ENCODE measurements at regions not wholly inside any gene's neighbourhood (a gene's known extent, or its start where the extent isn't known, plus 50 kb on each side); places are given as distances from the start of the nearest gene placed in this dataset.

GRCh38 chr17:56648321-56648720, 54.8 kb downstream of the NOG start:
- no peak for DNase-seq (ENCODE audit: low spot score)

DNA sequence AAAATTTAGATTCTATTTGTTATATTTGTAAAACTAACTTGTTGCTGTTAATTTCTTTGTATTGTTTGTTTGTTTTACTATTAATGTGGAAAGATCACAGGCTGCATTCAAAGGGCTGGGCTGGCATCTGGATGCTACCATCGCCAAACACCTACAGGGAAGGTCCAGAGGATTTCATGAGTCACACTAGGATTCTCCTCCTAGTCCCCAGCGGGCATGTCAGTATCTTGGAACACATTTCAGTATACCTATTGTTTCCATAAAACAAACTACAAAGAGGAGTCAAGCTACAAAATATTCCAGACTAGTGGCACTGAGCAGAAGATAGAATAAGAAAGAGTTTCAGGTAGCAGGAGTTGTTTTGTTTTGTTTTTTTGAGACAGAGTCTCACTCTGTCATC, 55.3 kb downstream of the NOG start:
- no peak for DNase-seq (ENCODE audit: low spot score)

DNA sequence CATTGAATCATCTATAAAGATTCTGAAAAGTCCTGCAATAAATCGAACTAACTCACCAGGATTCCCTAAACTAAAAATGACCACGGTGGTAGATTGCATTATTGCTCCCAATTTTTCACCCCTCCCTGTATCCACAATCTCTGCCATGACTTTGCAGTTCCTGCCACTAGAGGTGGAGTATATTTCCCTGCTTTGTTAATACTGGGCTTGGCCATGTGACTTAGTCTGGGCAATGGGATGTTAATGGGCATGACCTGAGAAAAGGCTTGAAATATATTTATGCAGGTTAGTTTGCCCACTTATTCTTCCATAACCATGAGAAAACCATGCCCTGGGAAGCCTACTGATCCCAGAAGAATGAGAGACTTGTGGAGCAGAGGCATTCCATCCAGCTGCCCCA, 59.1 kb downstream of the NOG start:
- DNase-seq (ENCODE audit: low spot score) = no peak

GRCh38 chr17:56653877-56654276, 60.4 kb downstream of the NOG start:
- DNase-seq (ENCODE audit: low spot score) = peak; percentile 79

DNA sequence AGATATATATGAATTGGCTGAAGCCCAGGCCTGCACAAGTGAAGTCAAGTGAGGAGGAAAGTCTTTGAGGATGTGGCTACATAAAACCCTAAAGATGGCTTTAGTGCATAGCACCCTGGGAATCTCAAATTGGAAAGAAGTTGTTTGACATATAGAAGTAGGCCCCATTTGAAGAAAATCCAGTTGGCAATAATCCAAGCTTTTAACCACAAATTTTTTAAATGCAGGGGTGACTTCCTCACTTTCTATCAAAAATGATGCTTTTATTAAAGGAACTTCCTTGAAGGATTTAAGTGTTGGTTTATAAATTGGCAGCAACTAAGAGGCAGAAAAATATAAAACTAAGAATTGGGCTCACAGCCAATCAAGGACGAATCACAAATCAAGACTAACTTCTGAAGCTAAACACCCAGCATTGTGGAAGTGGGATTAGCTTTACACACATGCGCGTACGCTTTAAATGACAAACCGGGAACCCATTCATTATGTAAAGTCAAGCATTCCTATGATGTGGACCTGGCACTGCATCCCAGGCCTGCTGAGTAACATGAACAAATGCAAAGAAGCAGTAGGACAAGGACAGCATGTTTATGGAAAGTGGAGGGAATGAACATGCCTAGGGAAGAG, 63.3 kb downstream of the NOG start:
- DNase-seq (ENCODE audit: low spot score) = no peak

DNA sequence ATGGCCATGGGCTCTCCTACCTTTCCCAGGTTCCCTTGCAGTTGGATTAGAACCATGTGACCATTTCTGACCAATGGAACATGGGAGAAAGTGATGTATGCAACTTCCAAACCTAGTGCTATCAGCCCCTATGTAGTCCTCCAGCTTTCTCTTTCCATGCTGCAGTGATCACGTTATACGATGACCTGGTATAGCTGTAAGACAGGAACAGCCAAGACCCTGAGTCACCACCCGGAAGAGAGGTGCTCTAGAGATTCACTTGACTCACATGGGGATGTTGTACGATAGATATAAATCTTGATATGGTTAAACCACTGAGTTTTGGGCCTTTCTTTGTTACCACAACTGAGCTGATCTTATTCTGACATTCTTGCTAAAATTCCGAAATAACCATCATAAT, 65.1 kb downstream of the NOG start:
- no peak for DNase-seq (ENCODE audit: low spot score)

DNA sequence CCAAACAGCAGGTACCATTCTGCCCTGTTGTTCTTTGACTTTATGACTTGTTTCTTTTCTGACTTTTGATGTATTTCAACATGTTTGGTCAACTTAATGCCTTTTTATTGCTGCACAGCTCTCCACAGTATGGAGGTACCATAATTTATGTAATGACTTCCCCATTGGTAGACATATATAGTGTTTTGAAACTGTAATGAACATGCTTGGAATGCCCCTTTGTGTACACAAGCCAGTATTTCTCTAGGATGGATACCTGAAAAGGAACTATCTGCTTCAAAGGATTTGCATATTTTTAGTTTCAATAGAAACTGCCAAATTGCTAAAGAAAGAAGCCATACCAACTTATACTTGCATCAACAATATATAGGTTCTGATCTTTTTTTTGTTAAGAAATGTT, 66.1 kb downstream of the NOG start:
- DNase-seq (ENCODE audit: low spot score) = no peak

DNA sequence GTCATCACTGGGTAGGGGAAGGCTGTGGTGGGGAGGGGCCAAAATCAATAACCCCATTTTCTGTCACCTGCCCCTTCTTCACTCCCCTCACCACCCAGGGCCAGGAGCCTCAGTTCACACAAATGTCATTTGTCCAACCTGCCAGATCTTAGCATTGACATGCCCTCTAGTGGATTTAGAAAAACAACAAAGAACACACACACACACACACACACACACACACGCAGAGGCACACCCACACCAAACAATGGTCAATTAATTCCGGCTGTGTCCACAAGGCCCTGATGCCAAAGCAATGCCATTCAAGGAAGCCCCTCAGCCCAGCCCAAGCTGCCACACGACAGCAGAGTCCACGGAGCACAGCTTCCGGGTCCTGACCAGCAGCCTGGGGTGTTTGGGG, 68.4 kb downstream of the NOG start:
- DNase-seq (ENCODE audit: low spot score) = no peak

DNA sequence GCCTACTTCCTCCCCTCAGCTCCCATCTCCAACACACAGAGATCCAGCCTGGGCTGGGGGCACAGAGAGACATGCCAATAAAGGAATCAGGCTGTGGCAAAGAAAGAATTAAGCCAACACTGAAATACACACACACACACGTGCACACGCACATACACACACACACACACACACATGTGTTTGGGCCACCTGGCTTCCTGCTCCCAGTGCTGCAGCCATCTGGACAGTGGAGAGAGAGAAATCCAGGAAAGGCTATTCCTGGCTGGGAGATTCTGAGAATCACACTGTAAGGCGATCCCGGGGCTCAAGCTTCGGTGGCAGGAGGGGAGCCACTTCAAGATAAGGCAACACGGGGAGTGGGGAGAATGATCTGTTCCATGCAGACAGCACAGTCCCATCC, 72.4 kb downstream of the NOG start:
- no peak for DNase-seq (ENCODE audit: low spot score)

GRCh38 chr17:56667925-56668458, 74.5 kb downstream of the NOG start:
- DNase-seq (ENCODE audit: low spot score) = no peak

DNA sequence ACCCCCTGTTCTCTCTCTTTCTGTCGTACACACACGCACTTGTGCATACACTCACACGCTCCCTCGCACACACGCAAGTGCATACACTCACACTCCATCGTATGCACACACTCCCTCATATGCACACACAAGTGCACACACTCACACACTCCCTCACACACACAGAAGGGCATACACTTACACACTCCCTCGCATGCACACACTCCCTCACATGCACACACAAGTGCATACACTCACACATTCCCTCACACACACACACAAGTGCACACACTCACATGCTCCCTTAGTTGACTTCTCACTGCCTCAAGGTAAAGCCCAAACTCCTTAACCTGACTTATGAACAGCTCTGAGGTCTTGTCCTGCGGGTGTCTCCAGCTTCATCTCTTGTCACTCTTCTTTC, 78.7 kb downstream of the NOG start:
- no peak for DNase-seq (ENCODE audit: low spot score)

DNA sequence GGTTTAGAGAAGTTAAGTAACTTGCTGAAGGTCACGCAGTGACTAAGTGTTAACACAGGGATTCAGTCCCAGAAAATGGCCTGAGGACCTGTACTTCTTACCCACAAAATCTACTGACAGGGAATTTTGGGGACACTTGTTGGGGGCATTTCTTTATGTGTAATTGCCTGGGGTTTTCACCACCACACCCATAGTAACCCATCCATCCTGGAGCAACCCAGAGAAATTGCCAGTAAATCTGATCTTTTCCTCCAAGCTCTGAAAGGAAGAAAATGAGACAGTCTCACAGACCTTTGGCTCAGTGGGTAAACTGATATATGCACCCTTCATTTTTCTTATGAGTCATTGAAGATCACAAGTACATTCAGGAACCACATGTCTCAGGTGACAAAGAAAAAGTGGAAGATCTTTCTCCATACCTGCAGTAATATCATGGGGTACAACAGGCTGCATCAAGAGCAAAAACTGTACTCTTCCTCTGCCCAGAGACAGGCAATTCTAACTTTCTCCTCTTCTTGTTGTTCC, 81.0 kb downstream of the NOG start:
- no peak for DNase-seq (ENCODE audit: low spot score)

DNA sequence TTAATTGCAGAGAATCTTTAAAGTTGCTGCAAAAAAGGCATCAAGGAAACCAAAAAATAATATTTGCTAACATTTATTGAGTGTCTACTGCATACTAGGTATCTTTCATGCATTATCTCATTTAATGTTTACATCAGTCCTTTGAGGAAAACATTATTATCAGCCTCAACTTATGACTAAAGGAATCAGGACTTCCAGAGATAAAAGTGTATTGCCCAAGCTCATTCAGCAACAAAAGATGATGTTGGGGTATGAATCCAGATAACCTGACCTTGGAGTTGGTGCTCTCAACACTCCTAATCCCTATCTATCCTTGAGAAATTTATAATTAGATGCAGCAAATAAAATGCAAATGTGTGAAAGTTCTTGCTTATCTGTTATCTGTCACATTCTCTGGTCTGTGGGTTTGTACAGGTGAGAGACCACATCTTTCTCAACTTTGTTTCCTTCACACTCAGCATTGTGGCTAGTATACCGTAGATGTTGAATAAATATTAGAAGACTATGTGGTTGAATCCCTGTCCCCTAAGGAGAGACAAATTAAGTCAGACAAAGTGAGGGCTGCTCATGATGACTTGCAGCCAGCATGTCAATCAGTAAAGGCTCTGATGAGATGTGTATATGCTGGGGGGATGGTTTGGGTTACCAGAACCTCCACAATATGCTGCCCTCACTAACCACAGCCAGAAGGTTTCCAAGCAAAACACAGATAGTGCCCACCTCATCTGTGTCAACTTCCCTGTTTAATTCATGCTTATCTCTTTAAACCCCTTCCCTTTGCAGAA, 82.6 kb downstream of the NOG start:
- DNase-seq (ENCODE audit: low spot score) = no peak

DNA sequence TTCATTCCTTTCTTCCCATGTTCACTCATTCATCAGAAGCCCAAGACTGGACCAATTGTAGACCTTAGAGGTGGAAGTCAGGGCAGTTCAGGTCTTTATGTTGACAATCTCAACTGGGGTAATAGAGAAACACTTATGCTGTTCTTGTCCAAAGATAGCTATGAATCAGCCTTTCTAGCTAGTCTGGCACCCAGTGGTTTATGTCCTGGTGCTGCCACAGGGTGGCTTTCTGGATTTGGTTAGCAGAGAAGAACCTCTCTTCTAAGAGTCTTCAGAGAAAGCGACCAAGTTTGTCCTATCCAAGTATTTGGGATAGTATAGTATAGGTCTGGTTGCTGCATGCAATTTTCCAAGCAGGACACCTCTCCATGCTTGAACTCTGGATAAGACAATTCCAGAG, 83.3 kb downstream of the NOG start:
- DNase-seq (ENCODE audit: low spot score) = no peak

DNA sequence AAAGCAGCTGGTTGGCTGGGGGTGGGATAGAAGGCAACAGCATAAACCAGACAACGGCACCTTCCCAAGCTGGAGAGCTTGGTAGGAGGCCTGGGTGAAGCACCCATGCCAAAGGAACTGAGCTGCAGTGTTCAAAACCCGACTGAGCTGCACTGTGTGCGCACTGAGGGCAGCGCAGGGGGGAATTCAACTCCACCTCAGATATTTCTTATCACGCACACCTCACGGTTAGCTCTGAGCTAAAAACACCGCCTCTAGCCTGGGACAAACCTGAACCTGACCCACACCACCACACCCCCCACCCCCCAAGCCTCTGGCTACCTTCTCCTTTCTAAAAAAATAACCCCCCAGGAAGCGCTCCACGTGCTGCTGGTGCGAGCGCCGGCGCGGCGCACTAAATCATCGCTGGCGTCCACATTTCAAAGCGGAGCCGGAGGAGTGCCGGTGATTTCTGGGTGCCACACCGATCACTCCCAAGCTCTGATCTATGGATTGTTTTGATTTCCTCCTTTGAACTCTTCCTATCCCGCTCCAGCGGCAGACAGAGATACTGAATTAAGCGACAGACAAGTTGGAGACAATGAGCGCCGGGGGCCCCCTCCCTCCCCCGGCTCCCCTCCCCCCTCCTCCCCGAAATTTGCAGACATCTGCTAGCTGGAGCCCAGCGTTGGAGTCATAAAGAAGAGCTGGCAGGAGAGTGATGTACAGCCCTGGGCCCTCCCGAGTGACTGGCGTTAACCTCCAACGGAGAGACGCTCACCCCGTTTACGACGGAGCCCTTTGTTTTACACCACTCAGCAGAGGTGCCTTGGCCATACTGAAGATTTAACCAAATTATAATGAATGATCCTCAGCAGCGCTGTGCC, 85.0 kb downstream of the NOG start:
- DNase-seq (ENCODE audit: low spot score) = no peak

DNA sequence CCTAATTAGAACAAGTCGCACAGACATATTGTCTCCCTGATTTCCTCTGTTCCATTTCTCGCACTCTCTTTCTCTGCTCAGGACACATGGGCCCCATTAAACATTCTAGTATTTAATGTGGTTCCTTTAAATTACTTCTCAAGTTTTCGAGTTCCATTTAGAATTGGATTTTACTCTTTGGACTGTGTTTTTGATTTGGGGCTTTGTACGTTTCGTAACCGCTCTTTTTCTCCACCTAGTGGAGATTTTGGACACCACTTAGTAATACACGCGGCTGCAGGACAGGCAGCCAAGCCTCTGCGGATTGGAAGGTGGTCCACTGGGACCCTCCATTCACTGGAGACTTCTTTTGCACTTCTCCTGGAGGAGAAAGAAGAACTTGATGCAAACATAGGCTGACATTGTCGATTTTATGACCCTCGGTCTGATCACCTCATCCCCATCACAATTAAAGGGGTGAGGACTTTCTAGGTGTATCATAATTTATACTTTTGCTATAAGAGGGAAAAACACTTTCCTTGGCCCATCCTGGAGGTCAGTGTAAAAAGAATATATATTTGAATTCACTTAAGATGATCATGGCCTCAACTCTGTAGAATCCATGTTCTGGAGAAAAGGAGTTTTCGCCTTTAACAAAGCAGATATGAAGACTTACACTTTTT, 85.7 kb downstream of the NOG start:
- peak; percentile 45 for DNase-seq (ENCODE audit: low spot score)

- no peak for DNase-seq (ENCODE audit: low spot score)
Observed at GRCh38 chr17:56679777-56680422, 86.4 kb downstream of the NOG start.

DNA sequence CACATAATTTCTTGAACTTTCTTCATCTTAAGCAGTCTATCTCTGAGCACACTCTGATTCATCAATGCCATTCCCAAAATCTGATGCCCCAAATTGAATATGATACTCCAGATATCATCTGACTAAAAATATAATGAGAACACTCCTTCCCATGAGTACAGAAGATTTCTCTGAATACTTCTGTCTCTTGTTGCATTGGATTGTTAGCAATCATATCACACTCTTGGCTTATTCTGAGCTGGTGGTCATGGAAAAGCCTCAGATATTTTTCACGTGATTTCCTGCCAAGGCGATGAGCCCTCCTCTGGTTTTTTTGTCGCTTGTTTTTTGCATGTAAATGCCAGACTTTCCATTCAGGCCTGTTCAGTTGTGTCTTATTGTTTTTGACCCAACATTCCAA, 87.2 kb downstream of the NOG start:
- no peak for DNase-seq (ENCODE audit: low spot score)

DNA sequence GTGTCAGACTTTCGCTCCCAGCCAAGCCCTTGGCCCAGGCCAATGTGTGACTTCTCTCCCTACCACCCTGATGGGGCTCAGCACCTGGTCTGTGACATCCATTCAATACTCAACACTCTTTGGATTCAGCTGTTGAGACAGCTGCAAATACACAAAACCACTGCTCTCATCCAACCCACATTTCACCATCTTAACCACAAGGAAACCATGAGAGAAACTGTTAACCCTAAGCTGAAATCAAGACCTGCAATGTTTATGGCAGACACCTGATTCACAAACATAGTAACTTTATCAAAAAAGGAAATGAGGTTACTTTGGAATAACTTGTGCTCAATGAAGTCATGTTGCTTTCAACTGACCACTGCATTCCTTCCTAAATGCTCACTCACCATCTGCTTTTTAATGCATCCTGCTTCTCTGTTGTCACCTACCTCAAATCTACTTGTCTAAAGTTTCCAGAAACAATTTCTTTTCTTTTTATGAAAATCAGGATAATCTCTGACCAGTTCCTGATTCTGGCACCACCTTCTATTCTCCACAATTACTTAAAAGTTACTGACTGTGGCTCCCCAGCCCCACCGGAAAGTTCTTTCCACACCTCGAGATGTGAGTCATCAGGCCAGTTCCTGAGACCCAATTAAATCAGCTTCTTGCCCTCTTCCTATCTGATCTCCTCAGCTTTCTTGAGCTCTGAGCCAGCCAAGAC, 88.2 kb downstream of the NOG start:
- peak; percentile 8 for DNase-seq (ENCODE audit: low spot score)

- no peak for DNase-seq (ENCODE audit: low spot score)
Observed at GRCh38 chr17:56688151-56688550, 94.7 kb downstream of the NOG start.
